HG02943 (cell line): ENCODE measurements at regions not wholly inside any gene's neighbourhood (a gene's known extent, or its start where the extent isn't known, plus 50 kb on each side); places are given as distances from the start of the nearest gene placed in this dataset.

Experiments used
- ATAC-seq: cut with Tn5 transposase; IDR thresholded peaks from one replicate; pipeline ENCODE4 v1.9.1; 2021; ENCODE audit warnings: mild to moderate bottlenecking, low read depth, moderate library complexity; ENCODE audit not compliant: unreplicated experiment

DNA sequence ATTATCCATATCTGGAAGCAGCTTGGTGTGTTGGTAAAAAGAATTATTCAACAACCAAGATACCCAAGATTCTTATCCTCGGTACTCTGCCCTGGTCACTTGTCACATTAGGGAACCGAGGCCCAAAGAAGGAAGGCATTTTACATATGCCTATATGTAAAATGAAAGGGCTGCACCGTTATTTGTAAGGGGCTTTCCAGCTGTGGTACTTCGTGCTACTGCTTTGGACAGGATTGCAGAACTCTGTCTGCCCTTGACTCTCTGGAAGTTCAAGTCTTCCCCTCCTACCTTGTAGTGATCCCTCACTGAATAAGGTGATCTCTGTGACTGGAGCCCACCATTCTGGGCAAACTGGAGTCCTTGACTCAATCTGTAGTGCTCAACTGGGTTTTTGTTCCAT is 198.9 kb upstream of the TOPAZ1 start:
- no peak for ATAC-seq

GRCh38 chr3:44045476-44046275 is 196.0 kb upstream of the TOPAZ1 start:
- ATAC-seq, result peak; percentile 67

- no peak for ATAC-seq
Observed at GRCh38 chr3:44047796-44048195, 193.9 kb upstream of the TOPAZ1 start.

DNA sequence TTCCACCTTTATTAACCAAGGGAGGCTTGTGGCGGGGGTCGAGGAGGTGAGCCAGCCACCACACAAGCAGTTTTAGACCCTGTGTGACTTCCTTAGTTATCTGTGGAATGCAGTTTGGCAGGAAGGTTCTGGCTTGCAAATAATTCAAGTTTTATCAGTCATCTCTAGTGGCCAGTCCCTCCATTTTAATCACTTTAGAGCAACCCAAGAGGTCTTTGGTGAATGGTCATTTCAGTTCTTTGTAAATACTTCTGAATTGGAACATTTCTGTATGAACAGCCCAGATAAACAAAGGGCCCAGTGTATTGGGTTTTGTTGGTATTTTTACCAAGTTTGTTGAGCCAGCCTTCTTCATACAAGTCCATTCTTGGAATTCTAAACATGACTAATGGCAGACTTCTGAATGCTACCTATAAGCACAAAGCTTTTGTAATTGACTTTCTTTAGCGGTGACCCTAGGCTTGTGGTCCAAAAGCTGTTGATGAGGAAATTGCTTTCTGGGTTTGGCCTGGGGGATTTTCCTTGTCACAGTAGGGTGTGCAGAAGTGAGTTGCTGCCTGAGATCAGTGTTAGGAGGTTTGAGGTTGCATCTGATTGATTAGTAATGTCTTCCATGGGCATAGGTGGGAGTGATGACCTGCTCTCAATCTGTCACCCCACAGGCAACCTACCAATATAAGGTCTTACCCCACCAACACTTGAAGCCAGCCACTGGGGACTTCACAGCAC is 193.3 kb upstream of the TOPAZ1 start:
- ATAC-seq, result no peak

DNA sequence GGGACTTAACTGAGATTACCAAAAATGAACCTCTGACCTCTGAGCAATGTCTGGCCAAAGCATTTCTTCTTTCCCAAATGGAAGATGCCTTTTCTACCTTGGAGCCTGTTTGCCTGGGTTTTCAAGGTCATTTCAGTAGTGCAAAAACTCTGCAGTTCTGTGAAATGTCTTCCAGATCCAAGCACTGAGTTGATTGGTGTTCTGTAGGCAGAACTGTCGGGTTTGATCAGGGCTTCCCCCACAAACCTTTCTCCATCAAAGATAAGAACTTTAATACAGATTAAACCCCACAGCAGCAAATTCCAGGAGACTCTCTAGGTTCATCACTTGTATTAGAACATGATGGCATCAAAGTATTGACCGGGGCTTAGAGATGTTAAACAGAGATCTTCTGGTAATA is 192.7 kb upstream of the TOPAZ1 start:
- ATAC-seq, result no peak

DNA sequence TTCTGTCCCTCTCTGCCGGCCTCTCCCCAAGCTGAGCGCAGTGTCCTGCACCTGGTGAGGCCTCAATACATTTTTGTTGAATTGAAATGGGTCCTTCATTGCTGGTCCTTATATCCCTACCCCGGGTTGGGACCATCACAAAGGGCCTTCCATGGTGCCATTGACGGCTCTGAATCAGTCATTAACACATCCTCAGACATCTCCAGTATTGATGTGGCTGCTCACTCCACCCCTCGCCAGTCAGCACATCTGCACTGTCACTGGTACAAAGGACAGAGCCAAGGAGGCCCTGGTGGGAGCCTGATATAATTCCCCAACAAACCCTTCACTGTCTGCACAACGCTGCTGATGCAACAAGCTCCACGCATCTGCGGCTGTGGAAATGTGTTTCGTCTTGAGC is 191.6 kb upstream of the TOPAZ1 start:
- ATAC-seq, result no peak

GRCh38 chr3:44050867-44051266 is 190.8 kb upstream of the TOPAZ1 start:
- no peak for ATAC-seq

DNA sequence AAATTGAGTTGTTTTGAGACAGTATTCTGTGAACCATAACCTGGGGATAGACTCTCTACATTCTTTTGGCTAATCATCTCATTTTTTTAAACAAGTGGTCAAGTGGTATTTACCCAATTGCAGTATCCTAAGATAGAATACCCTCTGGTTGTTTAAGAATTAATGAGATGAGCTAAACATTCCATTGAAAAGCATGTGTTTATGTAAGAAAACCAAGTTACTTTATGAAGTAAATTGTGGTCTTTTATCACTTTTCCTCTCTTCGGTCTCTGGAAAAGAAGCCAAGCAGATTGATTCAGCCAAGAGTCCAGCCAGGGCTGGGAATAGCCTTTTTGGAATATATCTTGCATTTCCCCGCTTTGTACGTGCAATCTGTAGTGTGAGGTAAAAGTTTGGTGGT is 185.7 kb upstream of the TOPAZ1 start:
- ATAC-seq, result no peak

- ATAC-seq, result no peak
Observed at GRCh38 chr3:44056446-44057240, 185.0 kb upstream of the TOPAZ1 start.

GRCh38 chr3:44058022-44058867 is 183.4 kb upstream of the TOPAZ1 start:
- peak; percentile 83 for ATAC-seq

DNA sequence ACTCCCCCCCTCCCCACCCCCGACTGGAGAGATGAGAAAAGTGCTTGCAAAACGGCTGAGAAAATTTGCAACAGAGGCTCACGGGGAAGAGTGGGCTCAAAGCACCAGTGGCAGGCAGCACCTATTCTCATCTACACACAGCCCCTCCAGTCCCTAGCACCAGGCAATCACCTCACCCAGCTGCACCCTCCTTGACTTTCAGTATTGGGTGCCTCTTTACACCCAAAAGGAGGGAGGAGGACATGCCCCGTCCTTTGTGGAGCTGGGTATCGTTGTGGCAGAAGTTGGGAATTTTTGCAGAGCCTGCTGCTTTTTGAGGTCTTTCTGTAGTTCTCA is 182.8 kb upstream of the TOPAZ1 start:
- peak; percentile 21 for ATAC-seq

DNA sequence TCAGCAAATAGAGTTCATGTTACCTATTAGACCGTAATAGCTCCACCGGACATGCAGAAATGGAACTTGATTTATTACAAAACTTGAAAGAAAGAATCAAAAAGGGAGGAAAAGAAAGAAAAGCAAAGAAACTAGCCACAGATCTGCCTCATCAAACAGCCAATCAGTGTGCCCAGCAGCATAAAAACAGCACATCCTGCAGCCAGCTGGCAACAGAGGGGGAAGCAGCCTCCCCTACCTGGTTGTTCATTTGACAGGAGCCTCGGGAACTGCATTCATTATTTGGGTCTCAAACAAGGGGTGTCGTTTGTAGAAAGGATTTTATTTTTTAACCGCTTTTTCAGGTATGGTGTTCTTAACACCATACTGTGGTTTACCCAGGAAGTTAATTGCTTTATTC is 181.5 kb upstream of the TOPAZ1 start:
- no peak for ATAC-seq

- no peak for ATAC-seq
Observed at GRCh38 chr3:44061268-44061667, 180.4 kb upstream of the TOPAZ1 start.

DNA sequence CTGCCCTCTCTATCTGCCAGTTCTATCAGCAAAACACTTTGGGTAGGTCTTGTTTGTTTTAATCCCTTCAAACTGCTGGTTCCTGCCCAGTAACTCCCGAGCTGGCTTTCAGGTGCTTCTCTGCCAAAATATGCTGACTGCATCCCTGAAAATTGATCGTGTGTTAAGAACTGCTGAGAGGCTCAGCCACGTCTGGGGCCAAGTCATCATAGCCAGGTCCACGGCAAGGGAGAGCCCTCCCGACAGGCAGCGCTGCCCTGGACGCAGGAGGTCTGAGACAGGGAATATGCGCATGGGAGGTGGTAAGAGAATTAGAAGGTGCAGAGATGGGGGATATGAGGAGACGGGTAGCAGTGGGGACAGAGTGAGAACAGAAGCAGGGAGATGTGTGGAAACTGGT is 179.7 kb upstream of the TOPAZ1 start:
- ATAC-seq, result no peak

GRCh38 chr3:44065311-44066094 is 176.2 kb upstream of the TOPAZ1 start:
- ATAC-seq, result no peak

- no peak for ATAC-seq
Observed at GRCh38 chr3:44066806-44067205, 174.9 kb upstream of the TOPAZ1 start.

GRCh38 chr3:44067431-44067830 is 174.3 kb upstream of the TOPAZ1 start:
- no peak for ATAC-seq

DNA sequence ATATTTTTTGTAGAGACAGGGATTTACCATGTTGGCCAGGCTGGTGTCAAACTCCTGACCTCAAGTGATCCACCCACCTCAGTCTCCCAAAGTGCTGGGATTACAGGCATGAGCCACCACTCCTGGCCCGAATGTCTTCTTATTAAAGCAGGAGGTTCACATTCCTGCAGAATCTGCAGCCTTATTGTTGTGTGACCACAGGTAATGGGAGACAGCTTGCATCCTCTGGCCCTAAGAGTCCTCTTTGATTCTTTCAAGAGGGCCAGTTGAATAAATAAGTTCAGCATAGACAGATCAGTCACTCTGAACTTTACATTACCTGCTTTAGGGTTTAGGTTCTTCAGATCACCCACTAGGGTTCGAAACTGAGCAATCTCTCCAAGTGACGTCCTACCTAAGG is 172.9 kb upstream of the TOPAZ1 start:
- no peak for ATAC-seq

DNA sequence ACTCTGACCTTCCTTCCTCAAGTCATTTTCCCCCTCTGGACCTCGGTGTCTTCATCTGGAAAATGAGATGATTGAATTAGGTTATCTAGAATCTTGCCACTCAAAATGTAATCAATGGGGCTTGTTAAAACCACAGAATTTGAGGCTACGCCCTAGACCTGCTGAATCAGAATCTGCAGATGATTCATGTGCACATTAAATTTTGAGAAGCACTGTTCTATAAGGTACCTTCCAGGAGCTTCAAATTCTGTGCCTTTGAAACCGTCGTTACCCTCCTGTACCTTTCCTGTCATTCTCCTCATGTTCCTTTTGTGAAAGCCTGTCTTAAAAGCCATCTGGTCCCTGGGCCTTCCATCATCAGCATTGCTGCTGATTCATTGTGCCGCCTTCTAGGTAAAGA is 172.4 kb upstream of the TOPAZ1 start:
- ATAC-seq, result no peak
